ENCODE measurements at regions not wholly inside any gene's neighbourhood (a gene's known extent, or its start where the extent isn't known, plus 50 kb on each side); places are given as distances from the start of the nearest gene placed in this dataset.

GRCh38 chr9:691825-692400, 149.6 kb upstream of the DMRT1 start:
- H4K5ac ChIP-seq (ENCODE audit: insufficient read length, low read depth, low read length): no peak overlapping the region
- DNase-seq (ENCODE audit: low read depth in 1 of 2, low spot score in 2 of 2) (no peak), FAIRE-seq (no peak)
- WGBS, 2 experiments (ENCODE audit: extremely low coverage in 1 of 2, insufficient coverage in 1 of 2, insufficient read length in 1 of 2, insufficient replicate concordance in 2 of 2, low coverage in 1 of 2, low lambda C conversion rate in 2 of 2, missing lambda C conversion rate in 1 of 2): 63% methylated on average over 3 of the region's 3 CpGs; no CpG with 5 or more reads in 1 of the 2 experiments
- H3K27me3 ChIP-seq (replicated peaks in 1 of 4; ENCODE audit: control insufficient read depth in 3 of 4, extremely low read depth in 1 of 4, insufficient read depth in 3 of 4, low read length in 3 of 4): no peaks in the 10 kb centered on the region
- H2BK120ac ChIP-seq (replicated peaks; ENCODE audit: low read depth, low read length): no peak overlapping the region
- no peak overlapping the region for H2AFZ ChIP-seq (ENCODE audit: low read length)
- POLR2A ChIA-PET (ENCODE audit: partially characterized antibody): interaction anchor here (0.7 kb wide), 1 partner anchor 31 kb away, joined by 3 read pairs; no protein-coding TSS in a partner anchor
- H3K9ac ChIP-seq (replicated peaks in 1 of 4; ENCODE audit: extremely low read depth in 1 of 4, low read depth in 3 of 4, low read length in 3 of 4): no peak overlapping the region
- H3K56ac ChIP-seq (replicated peaks; ENCODE audit: insufficient read length, low read depth, low read length): no peak overlapping the region
- no peak overlapping the region for H2BK12ac ChIP-seq (ENCODE audit: low read depth, low read length)
- H2BK5ac ChIP-seq (ENCODE audit: low read depth, low read length): no peak overlapping the region
- H3K23me2 ChIP-seq (ENCODE audit: low read depth, low read length): no peaks in the 10 kb centered on the region
- H3K23ac ChIP-seq (ENCODE audit: insufficient read length): no peak overlapping the region
- CTCF ChIA-PET (ENCODE audit: partially characterized antibody): interaction anchor here (0.9 to 2.7 kb wide), 4 partner anchors 13 to 75 kb away, joined by 3 to 8 read pairs (median 4); no protein-coding TSS in a partner anchor
- H3K79me1 ChIP-seq (ENCODE audit: low read depth, low read length): no peaks in the 10 kb centered on the region; the same call in 1 of the 2 replicates
- H2AK5ac ChIP-seq (ENCODE audit: low read depth, low read length): no peak overlapping the region
- H3K79me2 ChIP-seq (ENCODE audit: control insufficient read depth in 1 of 2, insufficient read depth in 2 of 2, low read length in 2 of 2): no peaks in the 10 kb centered on the region
- no peak overlapping the region for H3K27ac ChIP-seq (ENCODE audit: low read depth, low read length)
- H2BK20ac ChIP-seq (ENCODE audit: low read length): no peak overlapping the region
- no peaks in the 10 kb centered on the region for H3K36me3 ChIP-seq (ENCODE audit: control insufficient read depth in 2 of 4, insufficient read depth in 4 of 4, low read length in 3 of 4)
- H4K20me1 ChIP-seq (replicated peaks in 1 of 2; ENCODE audit: control insufficient read depth in 1 of 2, insufficient read depth in 2 of 2, low read length in 2 of 2): no peaks in the 10 kb centered on the region
- no peak overlapping the region for H3K14ac ChIP-seq (ENCODE audit: insufficient read length)
- H2BK15ac ChIP-seq (ENCODE audit: low read length): no peak overlapping the region
- H4K91ac ChIP-seq (replicated peaks; ENCODE audit: insufficient read length, low read length): no peak overlapping the region
- peaks cover 4 to 18% (median 9%) of the 10 kb centered on the region in 4 experiments; a peak in 5 of 7 replicates for H3K4me1 ChIP-seq (replicated peaks in 1 of 4; ENCODE audit: control insufficient read depth in 3 of 4, insufficient read depth in 4 of 4, low read length in 3 of 4)
- H3K4ac ChIP-seq (replicated peaks; ENCODE audit: insufficient read length, low read depth, low read length): no peak overlapping the region
- no peak overlapping the region for H3K18ac ChIP-seq (ENCODE audit: extremely low read depth, low read length)
- H3K4me2 ChIP-seq (ENCODE audit: insufficient read depth in 1 of 2, low read depth in 2 of 2, low read length in 2 of 2): no peak overlapping the region
- H4K8ac ChIP-seq (ENCODE audit: extremely low read depth, insufficient read depth, low read length): no peak overlapping the region
- no peaks in the 10 kb centered on the region for H3K9me3 ChIP-seq (ENCODE audit: insufficient read depth in 2 of 2, low read depth in 1 of 2, low read length in 1 of 2)
- H3K4me3 ChIP-seq (ENCODE audit: extremely low read depth in 1 of 4, insufficient read depth in 2 of 4, low read depth in 3 of 4, low read length in 4 of 4): no peak overlapping the region
- no peak for TF ChIP-seq CTBP2 (IDR thresholded peaks at IDR 0.05; ENCODE audit: borderline replicate concordance, insufficient read depth, insufficient read length, low read length)
- TF ChIP-seq SP4 (IDR thresholded peaks at IDR 0.05; ENCODE audit: low read length): no peak
- no peak for TF ChIP-seq CTCF (IDR thresholded peaks at IDR 0.05; ENCODE audit: control extremely low read depth in 1 of 3, insufficient read depth in 1 of 3, low read depth in 1 of 3, low read length in 3 of 3)
- no peak for TF ChIP-seq FOSL1 (IDR thresholded peaks at IDR 0.05; ENCODE audit: insufficient read depth, low read depth, low read length)
- no peak for TF ChIP-seq CEBPB (IDR thresholded peaks at IDR 0.05; ENCODE audit: low read depth, low read length)
- TF ChIP-seq SP1 (IDR thresholded peaks at IDR 0.05; ENCODE audit: low read depth, low read length): no peak
- no peak for TF ChIP-seq NANOG (IDR thresholded peaks at IDR 0.05; ENCODE audit: insufficient read depth, low read depth, low read length, poor library complexity, severe bottlenecking)
- TF ChIP-seq RBBP5 (IDR thresholded peaks at IDR 0.05; ENCODE audit: borderline replicate concordance, low read depth, low read length): no peak
- TF ChIP-seq HDAC6 (IDR thresholded peaks at IDR 0.05; ENCODE audit: low read depth, low read length): no peak
- TF ChIP-seq, protein P1, sequence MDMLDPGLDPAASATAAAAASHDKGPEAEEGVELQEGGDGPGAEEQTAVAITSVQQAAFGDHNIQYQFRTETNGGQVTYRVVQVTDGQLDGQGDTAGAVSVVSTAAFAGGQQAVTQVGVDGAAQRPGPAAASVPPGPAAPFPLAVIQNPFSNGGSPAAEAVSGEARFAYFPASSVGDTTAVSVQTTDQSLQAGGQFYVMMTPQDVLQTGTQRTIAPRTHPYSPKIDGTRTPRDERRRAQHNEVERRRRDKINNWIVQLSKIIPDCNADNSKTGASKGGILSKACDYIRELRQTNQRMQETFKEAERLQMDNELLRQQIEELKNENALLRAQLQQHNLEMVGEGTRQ (IDR thresholded peaks at IDR 0.05; ENCODE audit: low read length): no peak

Data from H1 (cell line).